HG03039 (cell line): ENCODE measurements at regions not wholly inside any gene's neighbourhood (a gene's known extent, or its start where the extent isn't known, plus 50 kb on each side); places are given as distances from the start of the nearest gene placed in this dataset.

Experiments used
- ATAC-seq: cut with Tn5 transposase; IDR thresholded peaks from one replicate; pipeline ENCODE4 v1.9.1; 2021; ENCODE audit warnings: mild to moderate bottlenecking, moderate library complexity; ENCODE audit not compliant: unreplicated experiment

- no peak for ATAC-seq
These were observed 93.0 kb upstream of the ARHGAP24 start for GRCh38 chr4:85381968-85382367.

DNA sequence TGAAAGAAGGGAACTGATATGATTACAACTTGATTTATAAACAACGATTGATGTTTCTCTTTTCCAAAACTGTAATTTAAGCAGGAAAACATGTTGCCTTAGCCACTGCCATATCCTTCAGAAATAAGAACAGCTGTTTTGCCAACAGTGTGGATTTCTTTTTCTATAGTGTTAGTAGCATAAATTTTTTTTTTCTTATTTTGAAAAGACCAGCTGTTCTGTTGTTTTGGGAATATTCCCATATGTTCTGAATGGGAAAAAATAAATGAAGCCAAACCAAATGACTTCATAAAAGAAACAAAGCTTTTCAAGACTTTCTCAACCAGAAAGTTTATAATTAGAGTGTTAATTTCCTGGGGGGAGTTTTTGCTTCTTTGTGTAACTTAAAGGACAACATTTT is 83.9 kb upstream of the ARHGAP24 start:
- no peak for ATAC-seq

DNA sequence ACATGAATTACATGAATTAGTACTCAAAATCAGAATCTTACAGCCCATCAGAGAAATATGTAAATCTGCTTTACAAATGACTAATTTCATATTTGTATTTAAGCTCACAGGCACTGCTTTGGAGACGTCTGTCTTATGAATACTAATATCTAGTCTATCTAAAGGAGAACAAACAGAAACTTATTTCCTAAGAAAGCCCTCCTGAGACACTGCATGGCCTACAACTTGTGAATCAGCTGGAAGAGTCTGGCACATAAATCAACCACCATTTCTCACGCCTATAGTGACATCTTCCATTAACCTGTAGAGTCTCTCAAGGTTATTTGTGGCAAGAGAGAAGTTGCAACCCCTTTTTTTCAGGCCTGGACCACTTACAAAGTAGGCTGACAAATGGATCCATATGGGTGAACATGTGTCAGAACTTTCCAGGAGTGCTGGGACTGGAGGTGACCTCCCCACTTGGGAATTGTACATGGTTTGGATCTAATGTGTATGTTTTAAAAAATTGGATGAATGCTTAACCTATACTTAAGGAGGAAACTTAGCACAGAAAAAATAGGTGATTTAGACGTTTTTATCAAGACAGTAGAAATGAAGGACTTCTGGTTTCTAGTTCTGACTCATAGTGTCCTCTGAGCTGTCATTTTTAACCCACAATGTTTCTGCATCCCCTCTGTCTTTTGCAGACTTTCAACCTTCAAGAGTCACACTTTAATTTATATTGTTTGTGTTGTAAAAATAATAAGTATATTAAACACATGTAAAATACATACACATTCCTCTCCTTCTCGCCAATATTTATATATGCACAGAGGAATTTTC is 83.2 kb upstream of the ARHGAP24 start:
- ATAC-seq = peak; percentile 81

DNA sequence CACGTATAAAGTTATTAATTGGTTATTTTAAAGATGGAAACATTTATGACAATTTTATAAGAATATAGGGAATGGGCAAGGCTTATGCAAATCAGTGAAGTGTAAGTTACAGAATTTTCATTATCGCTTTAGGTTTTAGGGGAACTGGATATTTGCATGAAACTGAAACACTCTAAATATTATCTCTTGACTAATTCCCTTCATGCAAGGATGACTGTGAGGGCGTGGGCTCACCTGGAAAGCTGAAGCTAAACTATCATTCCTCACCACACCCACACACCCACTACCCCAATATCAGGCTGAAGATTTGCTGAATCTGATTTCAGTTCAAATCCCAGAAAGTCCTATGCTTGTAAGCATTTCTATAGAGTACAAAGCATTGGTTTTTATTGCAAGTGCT is 81.7 kb upstream of the ARHGAP24 start:
- peak; percentile 66 for ATAC-seq

DNA sequence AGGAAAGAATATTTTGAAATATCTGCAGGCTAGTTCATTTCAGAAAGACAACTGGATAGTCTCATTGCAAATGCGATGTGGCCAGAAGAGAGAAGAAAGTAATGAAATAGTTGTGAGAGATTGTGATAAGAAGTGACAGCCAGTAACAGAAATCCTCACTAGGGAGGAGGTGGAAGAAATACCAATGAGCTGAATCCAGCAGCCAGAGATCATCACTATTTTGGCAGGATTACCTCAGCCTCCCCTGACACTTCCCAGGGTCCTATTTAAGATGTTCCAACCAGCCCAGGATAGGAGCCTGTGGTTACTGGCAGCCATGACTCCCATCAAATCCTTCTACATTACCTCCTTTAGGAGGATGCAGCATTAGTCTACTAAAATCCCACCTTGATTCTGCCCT is 76.7 kb upstream of the ARHGAP24 start:
- ATAC-seq = no peak

- ATAC-seq = peak; percentile 83
These were observed 75.7 kb upstream of the ARHGAP24 start for GRCh38 chr4:85399270-85399669.

DNA sequence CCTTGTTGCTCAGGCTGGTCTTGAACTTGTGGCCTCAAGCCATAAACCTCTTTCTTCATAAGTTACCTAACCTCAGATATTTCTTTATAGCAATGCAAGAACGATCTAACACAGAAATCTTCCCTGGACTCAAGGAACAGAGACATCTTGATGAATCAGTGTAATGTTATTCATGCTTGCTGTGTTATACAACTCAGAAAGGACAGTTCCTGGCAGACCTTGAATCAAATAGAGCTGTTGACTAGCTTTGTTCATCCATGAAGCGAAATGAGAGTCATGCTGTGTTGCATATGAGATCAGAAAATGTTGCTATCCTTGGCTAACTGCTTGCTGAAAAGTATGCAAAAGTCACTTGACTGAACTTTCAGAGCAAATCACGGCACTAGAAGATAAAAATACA is 72.6 kb upstream of the ARHGAP24 start:
- ATAC-seq = no peak

GRCh38 chr4:85406185-85406584 is 68.8 kb upstream of the ARHGAP24 start:
- no peak for ATAC-seq

DNA sequence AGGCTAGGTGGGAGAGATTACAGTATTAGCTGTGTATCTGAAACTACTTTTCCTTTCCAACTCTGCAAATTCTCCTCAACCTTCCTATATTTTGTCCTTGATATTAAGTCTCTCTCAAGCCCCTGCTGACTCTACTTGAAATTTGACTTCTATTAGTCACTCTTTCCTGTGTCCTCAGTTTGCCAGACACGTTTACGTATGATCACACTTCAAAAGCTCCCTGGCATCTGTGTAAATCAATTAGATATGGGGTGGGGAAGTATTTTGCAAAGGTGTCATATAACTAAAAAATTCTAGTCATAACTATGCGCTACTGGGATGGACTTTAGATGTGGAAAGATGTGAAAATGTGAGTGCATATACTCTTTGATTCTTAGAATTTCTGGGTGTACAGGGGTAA is 67.4 kb upstream of the ARHGAP24 start:
- ATAC-seq = no peak

- ATAC-seq = no peak
These were observed 66.6 kb upstream of the ARHGAP24 start for GRCh38 chr4:85408301-85408700.

DNA sequence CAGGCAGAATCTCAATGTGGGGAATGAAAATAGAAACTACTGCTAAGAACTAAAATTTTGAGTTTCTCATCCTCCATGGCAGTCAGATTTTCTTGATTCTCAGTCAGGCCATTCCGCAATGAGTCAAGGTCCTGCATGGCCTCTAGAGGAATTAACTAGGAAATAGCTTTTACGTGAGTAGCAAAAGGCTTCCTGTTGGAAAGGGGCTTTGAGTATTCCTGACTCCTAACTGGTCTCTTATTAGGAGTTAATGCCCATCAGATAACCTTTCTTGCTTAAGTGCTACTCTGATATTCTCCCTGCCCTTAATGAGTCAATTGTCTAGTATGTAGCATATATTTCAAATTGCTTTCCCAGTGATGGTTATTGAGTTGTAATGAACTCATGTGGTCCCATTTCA is 65.7 kb upstream of the ARHGAP24 start:
- ATAC-seq = no peak

DNA sequence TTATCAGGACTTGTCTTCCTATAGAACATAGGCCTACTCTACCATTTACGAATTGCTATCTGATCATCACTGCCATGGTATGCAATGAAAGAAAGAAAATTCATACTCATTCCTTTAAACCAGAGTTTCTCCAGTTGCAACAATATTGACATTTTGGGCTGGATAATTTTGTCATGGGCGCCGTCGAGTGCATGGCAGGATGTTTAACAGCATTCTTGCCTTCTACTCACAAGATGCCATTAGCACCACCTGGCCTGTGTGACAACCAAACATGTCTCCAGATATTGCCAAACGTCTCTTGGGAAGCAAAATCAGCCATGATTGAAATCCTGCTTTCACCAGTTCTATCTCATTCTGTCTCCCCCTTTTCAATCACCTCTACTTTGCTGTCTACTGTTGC is 63.6 kb upstream of the ARHGAP24 start:
- ATAC-seq = no peak

DNA sequence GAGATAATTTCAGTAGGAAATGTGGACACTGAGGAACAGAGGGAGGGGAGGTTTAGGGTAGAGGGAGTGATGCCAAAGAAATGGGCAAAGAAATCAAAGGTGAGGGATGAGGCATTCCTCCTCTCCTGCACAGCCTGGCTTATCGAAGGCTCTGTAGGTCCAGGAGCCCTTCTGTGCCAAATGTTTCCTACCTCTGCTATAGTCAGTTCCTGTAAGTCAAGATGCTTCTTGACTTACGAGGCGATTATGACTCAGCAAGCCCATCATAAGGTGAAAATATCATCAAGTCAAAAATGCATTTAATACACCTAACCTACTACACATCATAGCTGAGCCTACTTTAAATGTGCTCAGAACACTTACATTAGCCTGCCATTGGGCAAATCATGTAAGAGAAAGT is 60.0 kb upstream of the ARHGAP24 start:
- ATAC-seq = no peak

GRCh38 chr4:85416094-85416493 is 58.9 kb upstream of the ARHGAP24 start:
- ATAC-seq = no peak

DNA sequence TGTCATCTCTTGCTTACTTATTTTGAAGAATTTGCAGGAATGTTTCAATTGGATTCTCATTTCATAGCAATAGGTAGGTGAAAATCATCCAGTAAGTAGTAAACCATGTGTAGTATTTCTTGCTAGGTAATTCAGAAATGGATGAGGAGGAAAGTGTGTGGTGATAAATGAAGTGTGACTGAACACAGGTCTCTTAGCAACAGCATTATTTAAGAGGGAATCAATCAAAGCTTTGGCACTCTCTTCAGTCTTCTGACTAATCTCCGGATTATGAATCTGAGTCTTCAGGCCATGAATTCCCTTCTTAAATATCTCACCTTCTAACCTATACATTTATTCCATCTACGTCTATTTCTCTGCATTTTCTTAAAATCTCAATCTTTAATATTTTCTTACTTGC is 55.8 kb upstream of the ARHGAP24 start:
- no peak for ATAC-seq

GRCh38 chr4:85420831-85421230 is 54.1 kb upstream of the ARHGAP24 start:
- ATAC-seq = peak; percentile 38

DNA sequence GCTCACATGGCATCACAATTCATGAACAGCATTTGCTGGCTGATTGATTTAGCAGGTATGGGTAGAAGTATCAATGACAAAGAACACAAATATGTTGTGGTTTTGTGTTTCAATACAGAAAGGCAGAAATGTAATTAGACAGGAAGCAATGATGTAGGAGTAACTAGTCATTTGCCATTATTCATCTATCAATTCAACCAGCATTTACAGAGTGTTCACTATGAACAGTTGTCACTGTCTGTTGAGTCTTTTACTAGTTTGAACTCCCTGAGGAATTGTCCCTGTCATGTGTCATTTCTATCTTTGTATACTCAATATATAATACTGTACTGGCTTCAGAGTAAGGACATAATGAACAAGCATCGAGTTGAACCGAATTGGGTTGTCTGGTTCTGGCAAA is 51.5 kb upstream of the ARHGAP24 start:
- no peak for ATAC-seq
